SKM-1 treated with dmso at 0.1 percent for 144 hours (cell line): ENCODE measurements at regions not wholly inside any gene's neighbourhood (a gene's known extent, or its start where the extent isn't known, plus 50 kb on each side); places are given as distances from the start of the nearest gene placed in this dataset.

Experiments
- DNase-seq: peaks from one replicate; lab custom pipeline; 2025; ENCODE audit not compliant: unreplicated experiment; lab: John Stamatoyannopoulos, UW

GRCh38 chr16:86926181-86927094 lies 348.1 kb downstream of the FOXL1 start:
- DNase-seq: no peak

GRCh38 chr16:86927699-86928098 lies 349.4 kb downstream of the FOXL1 start:
- DNase-seq: no peak

- DNase-seq: no peak
Measured at GRCh38 chr16:86928523-86929011, 350.2 kb downstream of the FOXL1 start.

- no peak for DNase-seq
Measured at GRCh38 chr16:86929057-86929871, 350.9 kb downstream of the FOXL1 start.

GRCh38 chr16:86930001-86930400 lies 351.7 kb downstream of the FOXL1 start:
- DNase-seq: no peak

GRCh38 chr16:86930663-86931373 lies 352.5 kb downstream of the FOXL1 start:
- no peak for DNase-seq

GRCh38 chr16:86931410-86931941 lies 353.1 kb downstream of the FOXL1 start:
- DNase-seq: no peak

- no peak for DNase-seq
Measured at GRCh38 chr16:86932130-86932982, 354.0 kb downstream of the FOXL1 start.

- no peak for DNase-seq
Measured at GRCh38 chr16:86934581-86935375, 356.4 kb downstream of the FOXL1 start.

- DNase-seq: no peak
Measured at GRCh38 chr16:86939609-86940008, 361.3 kb downstream of the FOXL1 start.

GRCh38 chr16:86941731-86942130 lies 363.4 kb downstream of the FOXL1 start:
- DNase-seq: no peak

GRCh38 chr16:86942151-86943051 lies 364.1 kb downstream of the FOXL1 start:
- no peak for DNase-seq

- no peak for DNase-seq
Measured at GRCh38 chr16:86945166-86945900, 367.0 kb downstream of the FOXL1 start.

GRCh38 chr16:86946396-86946795 lies 368.0 kb downstream of the FOXL1 start:
- no peak for DNase-seq

GRCh38 chr16:86946981-86947380 lies 368.6 kb downstream of the FOXL1 start:
- DNase-seq: no peak

- DNase-seq: no peak
Measured at GRCh38 chr16:86948046-86948445, 369.1 kb downstream of the C16orf95 start.

- no peak for DNase-seq
Measured at GRCh38 chr16:86949116-86949515, 368.1 kb downstream of the C16orf95 start.
